ENCODE measurements at regions not wholly inside any gene's neighbourhood (a gene's known extent, or its start where the extent isn't known, plus 50 kb on each side); places are given as distances from the start of the nearest gene placed in this dataset.
"Not testable (repeated sequence)": the region's sequence is repeated elsewhere in the genome, so short reads cannot be mapped to it uniquely, and the experiment has no call there.

- not testable (repeated sequence) for DNase-seq (ENCODE audit: low read depth)
Measured at GRCh38 chr7:80292634-80293033, 158.0 kb downstream of the GNAI1 start.

GRCh38 chr7:80288175-80289122 is 153.8 kb downstream of the GNAI1 start:
- DNase-seq (ENCODE audit: low read depth), result no peak

GRCh38 chr7:80287400-80288174 is 153.0 kb downstream of the GNAI1 start:
- no peak for DNase-seq (ENCODE audit: low read depth)

- no peak for DNase-seq (ENCODE audit: low read depth)
Measured at GRCh38 chr7:80286611-80287010, 152.0 kb downstream of the GNAI1 start.

GRCh38 chr7:80284855-80285254 is 150.2 kb downstream of the GNAI1 start:
- peak; percentile 9 for DNase-seq (ENCODE audit: low read depth)

- DNase-seq (ENCODE audit: low read depth), result no peak
Measured at GRCh38 chr7:80279760-80280159, 145.1 kb downstream of the GNAI1 start.

- DNase-seq (ENCODE audit: low read depth), result no peak
Measured at GRCh38 chr7:80278737-80279136, 144.1 kb downstream of the GNAI1 start.

GRCh38 chr7:80277434-80278427 is 143.1 kb downstream of the GNAI1 start:
- DNase-seq (ENCODE audit: low read depth), result peak; percentile 2
